Omental fat pad (tissue), 3 donors: ENCODE measurements at regions not wholly inside any gene's neighbourhood (a gene's known extent, or its start where the extent isn't known, plus 50 kb on each side); places are given as distances from the start of the nearest gene placed in this dataset.

Experiments used
- ATAC-seq: fragments of 150-250 bp; one replicate; pipeline ENCODE4 v1.9.1; 2016; ENCODE audit warnings: mild to moderate bottlenecking, moderate library complexity; ENCODE audit not compliant: low FRiP score
- DNase-seq: peaks from one replicate; pipeline ENCODE4 v3.0.0-alpha.2; 2019; ENCODE audit warnings: low spot score
- TF ChIP-seq, protein P1 (sequence below), 3 donors: fragments of 450-650 bp; IDR thresholded peaks; one replicate each; pipeline ENCODE4 v1.5.1; 2016 to 2017; ENCODE audit warnings: antibody characterized with exemption in 3 of 3, mild to moderate bottlenecking in 3 of 3, moderate library complexity in 2 of 3

GRCh38 chr9:102069969-102070368, 331.5 kb upstream of the GRIN3A start:
- DNase-seq (no peak), ATAC-seq (peak; percentile 37)
- TF ChIP-seq, protein P1, sequence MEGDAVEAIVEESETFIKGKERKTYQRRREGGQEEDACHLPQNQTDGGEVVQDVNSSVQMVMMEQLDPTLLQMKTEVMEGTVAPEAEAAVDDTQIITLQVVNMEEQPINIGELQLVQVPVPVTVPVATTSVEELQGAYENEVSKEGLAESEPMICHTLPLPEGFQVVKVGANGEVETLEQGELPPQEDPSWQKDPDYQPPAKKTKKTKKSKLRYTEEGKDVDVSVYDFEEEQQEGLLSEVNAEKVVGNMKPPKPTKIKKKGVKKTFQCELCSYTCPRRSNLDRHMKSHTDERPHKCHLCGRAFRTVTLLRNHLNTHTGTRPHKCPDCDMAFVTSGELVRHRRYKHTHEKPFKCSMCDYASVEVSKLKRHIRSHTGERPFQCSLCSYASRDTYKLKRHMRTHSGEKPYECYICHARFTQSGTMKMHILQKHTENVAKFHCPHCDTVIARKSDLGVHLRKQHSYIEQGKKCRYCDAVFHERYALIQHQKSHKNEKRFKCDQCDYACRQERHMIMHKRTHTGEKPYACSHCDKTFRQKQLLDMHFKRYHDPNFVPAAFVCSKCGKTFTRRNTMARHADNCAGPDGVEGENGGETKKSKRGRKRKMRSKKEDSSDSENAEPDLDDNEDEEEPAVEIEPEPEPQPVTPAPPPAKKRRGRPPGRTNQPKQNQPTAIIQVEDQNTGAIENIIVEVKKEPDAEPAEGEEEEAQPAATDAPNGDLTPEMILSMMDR (IDR thresholded peaks at IDR 0.05), result no peak

GRCh38 chr9:102054811-102055210, 316.4 kb upstream of the GRIN3A start:
- DNase-seq, result no peak
- TF ChIP-seq, protein P1 (IDR thresholded peaks at IDR 0.05), result no peak
- ATAC-seq, result no peak

- DNase-seq (no peak), ATAC-seq (no peak)
- TF ChIP-seq, protein P1 (IDR thresholded peaks at IDR 0.05), result no peak
Observed at GRCh38 chr9:102049586-102050246, 311.3 kb upstream of the GRIN3A start.

- TF ChIP-seq, protein P1 (IDR thresholded peaks at IDR 0.05), result no peak
- ATAC-seq (no peak), DNase-seq (no peak)
Observed at GRCh38 chr9:102047549-102047948, 309.1 kb upstream of the GRIN3A start.

- ATAC-seq, result no peak
- no peak for DNase-seq
- TF ChIP-seq, protein P1 (IDR thresholded peaks at IDR 0.05), result no peak
Observed at GRCh38 chr9:102044133-102044532, 305.7 kb upstream of the GRIN3A start.

DNA sequence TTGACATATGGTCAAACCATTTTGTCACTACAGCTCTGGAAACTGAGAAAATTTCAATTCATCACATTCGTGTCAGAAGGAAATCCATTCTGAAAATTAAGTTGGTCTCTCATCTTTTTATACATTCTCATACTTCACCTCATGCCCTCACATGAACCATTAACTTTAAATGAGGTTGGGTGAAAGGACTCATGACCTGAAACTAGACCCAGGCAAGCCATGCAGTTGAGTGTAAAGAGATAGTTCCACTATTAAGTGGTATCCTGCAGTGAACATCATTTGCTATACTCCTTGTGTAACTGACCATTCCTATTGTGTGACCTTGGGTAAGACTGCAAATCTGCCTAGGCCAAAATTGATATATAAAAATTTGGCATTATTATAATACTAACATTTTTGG, 299.6 kb upstream of the GRIN3A start:
- DNase-seq (no peak), ATAC-seq (no peak)
- TF ChIP-seq, protein P1 (IDR thresholded peaks at IDR 0.05), result no peak

DNA sequence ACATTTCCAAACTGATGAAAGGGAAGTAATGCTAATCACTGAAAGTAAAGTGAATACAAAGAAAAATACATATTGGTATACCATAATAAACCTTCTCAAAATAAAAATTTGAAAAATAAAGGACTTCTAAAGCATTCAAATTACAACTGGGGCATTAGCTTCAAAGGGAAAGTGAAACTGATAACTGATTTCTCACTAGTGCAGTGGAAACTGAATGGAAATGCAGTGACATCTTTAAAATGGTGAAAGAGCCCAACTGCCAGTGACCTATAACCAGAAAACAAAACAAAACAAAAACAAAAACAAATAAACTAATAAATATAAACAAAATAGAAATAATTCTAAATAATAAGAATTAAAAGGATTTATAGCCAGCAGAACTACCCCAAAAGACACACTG, 297.5 kb upstream of the GRIN3A start:
- no peak for ATAC-seq
- no peak for DNase-seq
- TF ChIP-seq, protein P1 (IDR thresholded peaks at IDR 0.05), result no peak
